ENCODE measurements at regions not wholly inside any gene's neighbourhood (a gene's known extent, or its start where the extent isn't known, plus 50 kb on each side); places are given as distances from the start of the nearest gene placed in this dataset.

DNA sequence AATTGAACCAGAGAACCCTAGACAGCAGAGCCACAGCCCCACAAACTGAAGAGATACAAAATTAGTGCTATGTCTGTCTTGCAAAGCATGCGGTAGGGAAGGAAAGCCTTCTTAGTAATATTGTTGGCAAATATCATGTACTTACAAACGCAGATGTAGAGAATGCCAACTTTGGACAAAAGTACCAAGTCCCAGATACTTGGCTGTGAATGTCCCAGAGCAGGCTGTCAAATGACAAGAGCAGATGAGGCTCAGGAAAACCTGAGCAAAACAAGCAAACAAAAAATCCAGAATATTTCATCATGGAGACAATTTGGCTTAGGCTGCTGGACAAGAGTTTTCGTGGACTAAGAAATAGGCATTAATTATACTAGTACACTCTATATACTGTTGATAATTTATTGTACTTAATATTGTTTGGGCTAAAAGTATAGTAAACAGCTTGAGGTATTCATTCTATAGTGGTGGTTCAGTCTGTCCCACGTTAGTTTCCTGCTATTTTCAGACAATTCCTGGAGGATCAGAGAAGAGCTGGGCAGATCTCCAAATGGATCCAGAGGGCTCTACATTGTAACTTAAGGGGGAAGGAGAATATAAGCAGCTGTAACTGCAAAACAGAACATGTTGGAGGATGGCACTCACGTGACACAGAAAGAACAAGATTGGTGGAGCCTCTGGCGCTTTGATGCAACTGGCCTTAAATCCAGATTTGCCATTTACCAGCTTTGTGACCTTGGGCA is 329.8 kb downstream of the ATP23 start:
- no peak for DNase-seq

DNA sequence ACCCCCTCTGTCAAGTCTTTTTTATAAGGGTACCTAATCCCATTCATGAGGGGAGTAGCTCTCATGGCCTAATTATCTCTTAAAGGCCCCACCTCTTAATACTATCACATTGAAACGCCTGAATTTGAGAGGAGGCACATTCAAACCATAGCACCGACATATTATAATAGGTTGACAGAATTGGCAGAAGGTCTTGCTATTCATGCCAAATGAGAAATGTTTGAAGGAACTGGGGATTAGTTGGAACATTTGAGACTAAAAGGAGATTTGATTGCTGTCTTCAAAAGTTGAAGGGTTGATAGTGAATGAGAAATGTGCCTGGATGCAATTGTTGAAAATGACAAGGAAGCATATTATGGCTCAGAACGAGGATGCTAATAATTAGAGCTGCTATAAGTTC is 331.1 kb downstream of the ATP23 start:
- no peak for DNase-seq

GRCh38 chr12:58277231-58277630 is 335.9 kb downstream of the ATP23 start:
- DNase-seq: no peak

DNA sequence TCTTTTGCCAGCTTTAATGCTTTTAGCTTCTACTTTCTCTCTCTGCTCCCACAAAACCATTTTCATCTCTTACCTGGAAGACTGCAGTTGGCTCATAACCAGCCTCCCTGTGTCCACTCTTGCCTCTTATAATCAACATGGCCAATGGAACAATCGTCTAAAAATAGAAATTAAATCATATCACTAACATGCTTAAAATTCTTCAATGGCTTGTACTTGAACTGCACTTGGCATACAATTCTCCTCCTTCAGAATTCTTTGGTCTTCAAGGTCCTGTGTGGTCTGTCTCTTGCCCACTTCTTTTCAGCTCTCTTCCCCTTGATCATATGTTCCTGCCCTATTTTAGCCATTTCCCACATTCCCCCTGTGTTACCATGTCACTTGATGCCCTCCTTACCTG is 342.2 kb downstream of the ATP23 start:
- DNase-seq: no peak

GRCh38 chr12:58285551-58285950 is 344.2 kb downstream of the ATP23 start:
- no peak for DNase-seq

DNA sequence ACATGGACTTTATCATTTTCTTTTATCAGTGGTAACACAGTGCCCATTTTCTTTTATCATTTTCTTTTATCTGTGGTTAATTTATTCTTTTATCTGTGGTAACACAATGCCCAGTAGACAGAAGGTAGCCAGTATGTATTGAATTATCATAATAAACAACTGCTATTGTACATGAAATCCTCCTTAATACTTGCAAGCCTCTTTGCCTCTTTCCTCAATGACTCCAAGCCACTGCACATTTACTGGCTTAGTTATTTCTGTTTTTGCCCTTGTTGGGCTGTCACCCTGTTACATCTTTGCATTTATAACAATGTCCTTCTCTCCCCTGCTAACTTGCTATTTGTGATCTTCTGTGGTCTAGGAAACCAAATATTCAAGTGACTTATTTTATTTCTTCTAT is 345.0 kb downstream of the ATP23 start:
- DNase-seq: no peak

DNA sequence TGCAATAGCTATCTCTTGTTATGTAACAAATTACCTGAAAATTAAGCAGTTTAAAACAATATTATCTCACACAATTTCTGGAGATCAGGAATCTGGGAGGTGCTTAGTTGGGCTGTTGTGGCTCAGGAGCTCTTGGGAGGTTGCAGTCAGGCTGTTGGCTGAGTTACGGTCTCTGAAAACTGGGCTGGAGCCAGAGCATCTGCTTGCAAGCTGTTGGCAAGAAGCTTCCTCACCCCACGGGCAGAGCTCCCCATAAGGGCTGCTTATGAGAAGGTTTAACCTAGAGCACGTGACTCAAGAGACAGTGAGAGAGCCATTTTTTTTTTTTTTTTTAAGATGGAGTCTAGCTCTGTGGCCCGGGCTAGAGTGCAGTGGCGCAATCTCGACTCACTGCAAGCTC is 346.8 kb downstream of the ATP23 start:
- no peak for DNase-seq

DNA sequence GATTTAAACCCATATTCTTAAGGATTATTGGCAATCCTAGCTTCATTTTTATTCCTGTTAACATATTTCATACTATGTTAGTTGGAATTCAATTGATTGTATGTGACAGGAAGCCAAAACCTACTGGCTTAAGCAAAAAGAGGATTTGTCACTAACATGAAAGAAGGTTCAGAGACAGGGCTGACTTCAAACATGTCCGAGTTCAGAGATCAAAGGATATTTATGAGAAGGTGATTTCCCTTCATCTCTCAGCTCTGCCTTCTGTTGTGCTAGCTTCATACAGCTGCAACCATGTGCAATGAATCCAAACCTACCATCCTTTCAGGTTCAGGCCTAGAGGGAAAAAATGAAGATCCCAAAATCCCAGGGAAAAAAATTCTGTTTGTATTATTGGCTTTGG is 349.7 kb downstream of the ATP23 start:
- no peak for DNase-seq

DNA sequence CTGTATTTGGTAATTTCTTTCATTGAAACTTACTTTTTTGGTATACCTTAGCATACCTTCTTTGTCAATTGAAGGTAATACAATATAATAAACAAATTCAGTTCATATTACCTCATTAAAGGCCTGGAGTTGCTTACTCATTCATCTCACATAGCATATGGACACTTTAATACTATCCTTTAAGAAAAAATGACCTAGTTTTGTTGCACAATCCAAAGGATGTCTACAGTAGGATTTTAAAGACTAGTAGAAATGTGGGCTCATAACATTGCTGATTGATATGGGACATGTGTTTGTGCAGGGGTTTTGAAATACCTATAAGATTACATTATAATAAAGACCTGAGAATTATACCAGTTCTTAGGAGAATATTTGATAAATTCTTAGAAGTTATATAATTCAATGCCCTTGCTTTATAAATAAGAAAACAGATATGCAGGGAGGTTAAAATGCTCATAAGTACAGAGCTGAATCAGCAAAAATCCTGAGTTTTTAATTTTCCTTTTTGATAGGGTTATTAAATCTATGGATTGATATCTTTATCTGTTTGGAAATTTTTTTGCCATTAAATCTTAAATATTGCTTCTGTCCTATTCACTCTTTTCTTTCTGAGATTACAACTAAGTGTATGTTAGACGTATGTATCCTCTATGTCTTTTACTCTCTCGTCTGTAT is 352.1 kb downstream of the ATP23 start:
- DNase-seq: no peak

GRCh38 chr12:58295268-58295667 is 353.9 kb downstream of the ATP23 start:
- DNase-seq: no peak

DNA sequence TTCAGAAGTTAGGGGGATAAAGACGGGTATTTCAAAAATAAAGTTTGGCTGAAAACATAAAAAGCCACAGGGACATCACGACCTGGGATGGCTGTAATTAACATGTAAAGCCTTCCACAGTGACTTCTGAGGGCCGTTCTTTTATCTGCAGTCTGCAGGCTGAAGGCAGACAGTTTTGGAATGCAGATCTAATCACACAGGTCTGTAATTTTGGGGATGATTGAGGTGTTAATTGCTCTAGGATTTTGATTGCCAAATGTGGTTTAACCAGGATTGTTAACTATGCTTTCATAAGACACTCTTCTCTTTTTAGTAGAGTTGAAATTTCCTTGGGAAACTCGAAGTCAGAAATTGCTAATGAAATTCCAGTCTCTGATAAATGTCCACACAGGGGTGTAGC is 355.5 kb downstream of the ATP23 start:
- no peak for DNase-seq

- no peak for DNase-seq
Observed at GRCh38 chr12:58298803-58299202, 357.4 kb downstream of the ATP23 start.

DNA sequence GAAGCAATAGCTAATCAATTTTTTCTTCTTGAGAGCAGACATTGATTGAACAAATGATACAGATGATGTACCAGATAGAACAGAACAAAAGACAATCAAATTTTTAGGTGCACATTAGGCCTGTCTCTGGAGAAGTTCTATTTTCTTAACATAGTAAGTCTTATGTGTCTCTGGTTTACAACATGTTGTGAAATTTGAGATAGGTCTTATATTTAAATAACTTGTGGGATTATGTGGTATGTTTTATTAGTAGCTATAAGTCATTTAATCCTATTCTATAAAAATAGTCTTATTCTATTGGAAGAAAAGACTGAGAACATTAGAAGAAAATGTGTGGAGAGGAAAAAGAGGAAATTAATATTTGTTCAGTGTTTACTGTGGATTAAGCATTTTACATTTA is 358.0 kb downstream of the ATP23 start:
- no peak for DNase-seq

DNA sequence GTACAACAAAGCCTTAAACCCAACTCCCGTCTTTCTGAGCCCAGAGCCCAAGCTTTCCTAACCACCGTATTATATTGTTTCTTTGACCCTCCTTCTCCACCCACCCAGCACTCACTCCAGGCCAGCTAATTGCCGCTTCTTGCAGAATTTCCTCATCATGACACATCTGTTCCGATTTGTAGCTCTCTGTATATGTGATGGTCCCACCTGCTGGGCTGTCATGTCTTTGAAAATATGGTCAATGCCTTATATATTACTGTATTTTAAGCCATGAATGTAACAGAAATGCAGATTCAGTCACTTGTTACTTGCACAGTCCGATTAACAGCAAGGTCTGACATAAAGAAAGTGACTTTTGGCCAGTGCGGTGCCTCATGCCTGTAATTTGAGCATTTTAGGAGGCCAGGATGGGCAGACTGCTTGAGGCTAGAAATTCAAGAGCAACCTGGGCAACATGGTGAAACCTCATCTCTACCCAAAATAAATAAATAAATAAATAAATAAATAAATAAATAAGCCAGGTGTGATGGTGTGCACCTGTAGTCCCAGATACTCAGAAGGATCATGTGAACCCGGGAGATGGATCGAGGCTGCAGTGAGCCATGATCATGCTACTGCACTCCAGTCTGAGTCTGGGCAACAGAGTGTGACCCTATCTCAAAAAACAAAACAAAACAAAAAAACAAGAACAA is 359.8 kb downstream of the ATP23 start:
- no peak for DNase-seq

- DNase-seq: no peak
Observed at GRCh38 chr12:58301730-58302122, 360.4 kb downstream of the ATP23 start.

DNA sequence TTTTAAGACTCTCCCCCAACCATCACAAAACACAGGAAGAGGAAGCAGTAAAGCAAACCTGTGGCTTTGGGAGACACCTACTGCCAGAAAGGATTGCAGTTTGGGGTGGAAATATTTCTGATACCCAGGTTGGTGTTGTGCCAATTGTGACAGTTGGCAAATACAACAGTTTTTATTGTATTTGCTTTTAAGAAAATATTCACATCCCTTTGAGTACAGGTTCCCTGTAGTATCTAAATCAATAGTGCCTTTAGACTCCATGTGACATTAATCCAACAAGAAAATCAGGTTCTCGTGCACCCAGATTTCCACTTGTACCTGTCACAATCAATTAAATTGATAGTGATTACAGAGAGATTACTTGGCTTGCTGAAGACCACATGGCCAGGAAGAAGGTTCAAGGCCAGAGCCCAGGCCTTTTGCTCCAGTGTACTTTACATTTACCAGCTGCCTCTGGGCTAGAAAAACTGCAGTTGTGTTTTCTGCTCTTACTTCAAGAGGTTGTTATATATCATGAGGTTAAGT is 361.2 kb downstream of the ATP23 start:
- DNase-seq: no peak

DNA sequence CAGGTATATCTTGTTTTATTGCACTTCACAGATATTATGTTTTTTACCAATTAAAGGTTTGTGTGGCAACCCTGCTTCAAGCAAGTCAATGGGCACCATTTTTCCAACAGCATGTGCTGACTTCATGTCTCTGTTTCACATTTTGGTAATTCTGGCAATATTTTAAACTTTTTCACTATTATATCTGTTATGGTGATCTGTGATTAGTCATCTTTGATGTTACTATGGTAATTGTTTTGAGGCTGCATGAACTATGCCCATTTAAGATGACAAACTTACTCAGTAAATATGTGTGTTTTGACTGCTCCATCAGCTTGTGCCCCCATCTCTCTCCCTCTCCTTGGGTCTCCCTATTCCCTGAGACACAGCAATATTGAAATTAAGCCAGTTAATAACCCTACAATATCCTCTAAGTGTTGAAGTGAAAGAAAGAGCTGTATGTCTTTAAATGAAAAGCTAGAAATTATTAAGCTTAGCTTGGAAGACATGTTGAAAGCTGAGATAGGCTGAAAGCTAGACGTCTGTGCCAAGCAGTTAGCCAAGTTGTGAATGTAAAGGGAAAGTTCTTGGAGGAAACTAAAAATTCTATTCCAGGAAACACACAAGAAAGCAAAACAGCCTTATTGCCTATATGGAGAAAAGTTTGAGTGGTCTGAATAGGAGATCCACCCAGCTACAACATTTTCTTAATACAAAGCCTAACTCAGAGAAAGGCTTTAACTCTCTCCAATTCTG is 365.1 kb downstream of the ATP23 start:
- no peak for DNase-seq

DNA sequence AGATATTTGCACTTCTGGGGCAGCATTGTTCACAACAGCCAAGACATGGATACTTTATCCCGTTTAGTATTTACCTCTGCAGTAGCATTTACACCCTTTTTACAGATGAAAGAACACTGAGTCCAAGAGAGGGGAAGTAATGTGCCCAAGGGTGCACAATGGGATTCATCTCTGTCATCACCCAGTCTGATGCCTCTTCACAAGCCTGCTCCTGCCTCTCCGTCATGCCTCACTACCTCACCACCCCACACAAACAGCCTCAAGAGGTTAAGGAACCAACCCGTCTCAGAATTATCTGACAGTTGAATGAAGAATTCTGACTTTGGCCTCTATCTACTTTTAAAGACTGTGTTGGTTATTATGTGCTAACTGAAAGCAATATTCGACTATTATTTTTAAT is 368.4 kb downstream of the ATP23 start:
- DNase-seq: no peak

DNA sequence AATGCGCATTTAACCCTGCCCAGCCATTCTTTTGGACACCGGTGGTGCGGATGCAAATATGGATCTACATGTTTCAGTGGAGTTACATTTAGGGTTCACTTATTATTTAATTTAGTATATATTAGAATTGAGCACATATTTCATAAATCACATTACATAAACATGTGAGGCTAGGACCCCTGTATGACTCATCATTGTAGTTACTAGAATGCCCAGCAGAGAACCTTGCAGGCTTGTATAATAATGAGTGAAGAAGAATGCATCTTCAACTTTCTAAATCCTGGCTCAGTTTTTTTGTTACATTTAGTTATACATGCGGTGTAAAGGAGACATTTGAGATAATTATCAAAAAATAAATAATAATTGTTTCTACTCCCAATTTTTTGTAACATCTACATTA is 369.0 kb downstream of the ATP23 start:
- no peak for DNase-seq

- DNase-seq: no peak
Observed at GRCh38 chr12:58310809-58311622, 369.6 kb downstream of the ATP23 start.

GRCh38 chr12:58313091-58313855 is 371.9 kb downstream of the ATP23 start:
- DNase-seq: no peak

DNA sequence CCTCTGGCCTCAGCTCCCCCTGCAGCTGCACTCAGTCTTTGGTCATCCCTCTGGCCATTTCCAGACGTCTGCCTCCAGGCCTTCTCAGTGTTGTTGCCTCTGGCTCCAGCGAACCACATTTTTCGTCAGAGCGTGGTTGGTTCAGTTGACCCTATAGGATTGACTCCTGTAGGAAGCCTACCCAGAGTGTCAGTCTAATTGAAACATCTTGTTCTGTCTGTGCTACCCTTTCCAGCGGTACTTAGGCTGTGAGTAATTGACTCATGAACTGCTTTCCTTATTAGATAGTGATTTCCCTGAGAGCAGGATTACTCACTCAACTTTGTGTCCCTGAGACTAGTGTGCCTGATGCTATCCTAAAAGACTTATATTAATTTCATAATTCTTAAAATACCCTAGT is 373.2 kb downstream of the ATP23 start:
- no peak for DNase-seq

Measured in NCI-H526 (cell line).